ENCODE measurements at regions not wholly inside any gene's neighbourhood (a gene's known extent, or its start where the extent isn't known, plus 50 kb on each side); places are given as distances from the start of the nearest gene placed in this dataset.

GRCh38 chr6:165055231-165055630 is 254.2 kb downstream of the C6orf118 start:
- Histone ChIP-seq H2BK120ac (ENCODE audit: low read depth, low read length) (no peak overlapping the region), H2AK5ac (ENCODE audit: low read depth, low read length) (no peak overlapping the region), H2BK15ac (ENCODE audit: low read depth, low read length) (no peak overlapping the region), H4K8ac (ENCODE audit: low read depth in 2 of 2, low read length in 2 of 2) (no peak overlapping the region), H3K27me3 (ENCODE audit: control insufficient read depth, insufficient read depth, low read length) (no peaks in the 10 kb centered on the region), H3K23ac (ENCODE audit: low read depth, low read length) (no peak overlapping the region), H3K9ac (ENCODE audit: low read depth, low read length) (no peak overlapping the region), H3K36me3 (ENCODE audit: control insufficient read depth, insufficient read depth, low read length) (no peaks in the 10 kb centered on the region), H3K4ac (ENCODE audit: low read depth, low read length) (no peak overlapping the region), H2BK5ac (ENCODE audit: low read depth, low read length, poor library complexity, severe bottlenecking) (no peak overlapping the region), H3K79me1 (ENCODE audit: low read depth in 1 of 2, low read length in 2 of 2) (no peaks in the 10 kb centered on the region), H2AFZ (replicated peaks; ENCODE audit: low read length, poor library complexity) (no peak overlapping the region), H3K4me2 (ENCODE audit: low read depth, low read length) (no peak overlapping the region), H3K18ac (ENCODE audit: low read depth, low read length) (no peak overlapping the region), H3K9me3 (ENCODE audit: control insufficient read depth, insufficient read depth, low read length) (peaks cover 16% of the 10 kb centered on the region), H3K27ac (ENCODE audit: insufficient read depth, low read length) (no peak overlapping the region), H3K14ac (replicated peaks; ENCODE audit: low read depth, low read length) (no peak overlapping the region), H4K91ac (ENCODE audit: insufficient read depth, low read depth, low read length) (no peak overlapping the region), H3K4me3 (ENCODE audit: insufficient read depth, low read depth, low read length) (no peak overlapping the region), H4K5ac (ENCODE audit: low read depth, low read length) (no peak overlapping the region), H2BK20ac (ENCODE audit: low read depth, low read length) (no peak overlapping the region), H3K56ac (ENCODE audit: extremely low read depth, insufficient read depth, low read length) (no peak overlapping the region), H3K4me1 (ENCODE audit: control insufficient read depth, insufficient read depth, low read length) (no peaks in the 10 kb centered on the region), H2AK9ac (replicated peaks; ENCODE audit: low read depth, low read length, poor library complexity) (no peak overlapping the region), H3K9me1 (ENCODE audit: insufficient read depth, low read length) (no peaks in the 10 kb centered on the region), H4K20me1 (ENCODE audit: insufficient read depth, low read length) (no peaks in the 10 kb centered on the region)
- BruUV-seq (replicated peaks): no TSS peak
- dilution Hi-C loops (cut with HindIII; ENCODE audit: low sequenced_read_pairs, unreplicated experiment): no loop called here
- DNase-seq (no peak), ATAC-seq (ENCODE audit: low read depth) (no peak)
- TF ChIP-seq SMC3 (IDR thresholded peaks at IDR 0.05; ENCODE audit: low read depth, low read length) (no peak), USF2 (IDR thresholded peaks at IDR 0.05; ENCODE audit: low read depth, low read length) (no peak), CTCF (conservative IDR thresholded peaks at IDR 0.05; ENCODE audit: low read depth, low read length) (no peak), POLR2A (IDR thresholded peaks at IDR 0.05; ENCODE audit: low read depth, low read length) (no peak), BHLHE40 (IDR thresholded peaks at IDR 0.05; ENCODE audit: low read depth, low read length) (no peak), RAD21 (IDR thresholded peaks at IDR 0.05; ENCODE audit: low read length) (no peak), RCOR1 (IDR thresholded peaks at IDR 0.05; ENCODE audit: insufficient replicate concordance, low read length) (no peak), FOS (IDR thresholded peaks at IDR 0.05; ENCODE audit: low read depth, low read length) (no peak), MXI1 (IDR thresholded peaks at IDR 0.05; ENCODE audit: borderline replicate concordance, low read depth, low read length) (no peak), CEBPB (IDR thresholded peaks at IDR 0.05; ENCODE audit: low read depth, low read length) (no peak), RFX5 (IDR thresholded peaks at IDR 0.05; ENCODE audit: low read depth, low read length) (no peak), CHD1 (IDR thresholded peaks at IDR 0.05; ENCODE audit: low read depth, low read length) (no peak), ELK1 (IDR thresholded peaks at IDR 0.05; ENCODE audit: borderline replicate concordance, low read depth, low read length) (no peak), MAFK (IDR thresholded peaks at IDR 0.05; ENCODE audit: low read depth, low read length) (no peak), MAZ (IDR thresholded peaks at IDR 0.05; ENCODE audit: borderline replicate concordance, low read depth, low read length) (no peak), NFE2L2 (IDR thresholded peaks at IDR 0.05; ENCODE audit: low read depth, low read length) (no peak)
- CTCF ChIA-PET: no interaction called here
- intact Hi-C loops (cut with micrococcal nuclease): loop anchor here (10.0 kb wide), 1 partner anchor 180 kb away; no protein-coding TSS in a partner anchor
- 60% methylated on average over 2 of the region's 5 CpGs; no CpG with 5 or more reads in 1 of the 2 experiments for WGBS, 2 experiments (ENCODE audit: extremely low coverage in 2 of 2, insufficient read length in 1 of 2)
- in situ Hi-C loops (cut with MboI; ENCODE audit: low sequenced_read_pairs): no loop called here
- POLR2A ChIA-PET (ENCODE audit: unreplicated experiment): no interaction called here

Measured in IMR-90 (cell line).